H1 (cell line): ENCODE measurements at regions not wholly inside any gene's neighbourhood (a gene's known extent, or its start where the extent isn't known, plus 50 kb on each side); places are given as distances from the start of the nearest gene placed in this dataset.

ENCODE experiments used
- CTCF ChIA-PET: fragments of 300-600 bp; sonication (Branson Sonifier 250); formaldehyde crosslinking; loops from one replicate; lab custom pipeline; 2021; ENCODE audit not compliant: partially characterized antibody; lab: Charles Lee
- POLR2A ChIA-PET: fragments of 300-600 bp; sonication (Branson Sonifier 250); formaldehyde crosslinking; loops from one replicate; lab custom pipeline; 2021; ENCODE audit warnings: inconsistent platforms; ENCODE audit not compliant: partially characterized antibody; lab: Charles Lee
- DNase-seq, 2 experiments: peaks; one replicate each; pipeline versions ENCODE4 v3.0.0 to v3.0.0-alpha.2; 2010 to 2022; ENCODE audit warnings: low spot score in 2 of 2, low read depth in 1 of 2, mixed read lengths in 1 of 2
- FAIRE-seq: peaks from 2 replicates; lab custom pipeline; 2011; peaks lifted over from hg19 to GRCh38; lab: Jason Lieb, UNC
- H2AFZ ChIP-seq: 2 replicates; pipeline ENCODE4 v1.8.1; 2012; ENCODE audit warnings: low read length, inconsistent platforms
- H2AK5ac ChIP-seq: 2 replicates; pipeline ENCODE4 v1.6.1; 2013; ENCODE audit warnings: low read depth, low read length
- H2BK120ac ChIP-seq: replicated peaks from 2 replicates; pipeline ENCODE3; 2013; ENCODE audit warnings: low read depth, low read length, inconsistent platforms
- H2BK12ac ChIP-seq: 2 replicates; pipeline ENCODE4 v1.6.1; 2013; ENCODE audit warnings: low read depth, low read length
- H2BK15ac ChIP-seq: 2 replicates; pipeline ENCODE4 v1.6.1; 2013; ENCODE audit warnings: low read length
- H2BK20ac ChIP-seq: 2 replicates; pipeline ENCODE4 v1.6.1; 2013; ENCODE audit warnings: low read length
- H2BK5ac ChIP-seq: 2 replicates; pipeline ENCODE4 v1.6.1; 2013; ENCODE audit warnings: low read depth, low read length
- H3K14ac ChIP-seq: 2 replicates; pipeline ENCODE4 v1.6.1; 2013; ENCODE audit warnings: inconsistent platforms; ENCODE audit not compliant: insufficient read length
- H3K18ac ChIP-seq: 2 replicates; pipeline ENCODE4 v1.6.1; 2013; ENCODE audit warnings: low read length; ENCODE audit errors: extremely low read depth
- H3K23ac ChIP-seq: 2 replicates; pipeline ENCODE4 v1.6.1; 2013; ENCODE audit warnings: inconsistent platforms; ENCODE audit not compliant: insufficient read length
- H3K23me2 ChIP-seq: 2 replicates; pipeline ENCODE4 v1.6.1; 2013; ENCODE audit warnings: low read depth, low read length
- H3K27ac ChIP-seq: 2 replicates; pipeline ENCODE4 v1.6.1; 2011; ENCODE audit warnings: low read depth, low read length, inconsistent platforms
- H3K27me3 ChIP-seq, 4 experiments: replicated peaks in 1 of 4; 1 replicate in 1 of 4; 2 replicates in 3 of 4; pipeline versions ENCODE4 v1.6.1 to v1.8.1; 2011 to 2013; ENCODE audit warnings: low read length in 3 of 4, mild to moderate bottlenecking in 3 of 4, inconsistent platforms in 2 of 4, mixed read lengths in 2 of 4, moderate library complexity in 1 of 4; ENCODE audit not compliant: control insufficient read depth in 3 of 4, insufficient read depth in 3 of 4; ENCODE audit errors: extremely low read depth in 1 of 4
- H3K36me3 ChIP-seq, 4 experiments: 2 replicates each; pipeline versions ENCODE4 v1.6.1 to v1.8.1; 2011 to 2013; ENCODE audit warnings: mild to moderate bottlenecking in 4 of 4, low read length in 3 of 4, moderate library complexity in 2 of 4, control low read depth in 1 of 4, inconsistent platforms in 1 of 4; ENCODE audit not compliant: insufficient read depth in 4 of 4, control insufficient read depth in 2 of 4
- H3K4ac ChIP-seq: replicated peaks from 2 replicates; pipeline ENCODE3; 2013; ENCODE audit warnings: low read length, low read depth, mixed read lengths, inconsistent platforms; ENCODE audit not compliant: insufficient read length
- H3K4me1 ChIP-seq, 4 experiments: replicated peaks in 1 of 4; 1 replicate in 1 of 4; 2 replicates in 3 of 4; pipeline versions ENCODE4 v1.6.1 to v1.8.1; 2011 to 2013; ENCODE audit warnings: low read length in 3 of 4, inconsistent platforms in 2 of 4, mixed read lengths in 1 of 4; ENCODE audit not compliant: insufficient read depth in 4 of 4, control insufficient read depth in 3 of 4
- H3K4me2 ChIP-seq, 2 experiments: 2 replicates each; pipeline versions ENCODE4 v1.6.1 to v1.8.1; 2011 to 2013; ENCODE audit warnings: low read depth in 2 of 2, low read length in 2 of 2, control low read depth in 1 of 2, inconsistent platforms in 1 of 2, mild to moderate bottlenecking in 1 of 2; ENCODE audit not compliant: insufficient read depth in 1 of 2
- H3K4me3 ChIP-seq, 4 experiments: fragments of 200-600, 300-600 bp in 1 of 4; sonication (generic), shearing (Covaris generic), sonication (Bioruptor Twin) in 1 of 4; 2 replicates each; pipeline versions ENCODE4 v1.5.1 to v1.8.1; 2011 to 2016; ENCODE audit warnings: low read length in 4 of 4, low read depth in 3 of 4, control low read depth in 2 of 4, inconsistent platforms in 2 of 4, mild to moderate bottlenecking in 2 of 4, mixed read lengths in 1 of 4, moderate library complexity in 1 of 4; ENCODE audit not compliant: insufficient read depth in 2 of 4; ENCODE audit errors: extremely low read depth in 1 of 4
- H3K56ac ChIP-seq: replicated peaks from 2 replicates; pipeline ENCODE3; 2013; ENCODE audit warnings: low read depth, mild to moderate bottlenecking, mixed read lengths, low read length, inconsistent platforms; ENCODE audit not compliant: insufficient read length
- H3K79me1 ChIP-seq: 2 replicates; pipeline ENCODE4 v1.6.1; 2013; ENCODE audit warnings: low read depth, low read length, control low read depth
- H3K79me2 ChIP-seq, 2 experiments: 2 replicates each; pipeline versions ENCODE4 v1.6.1 to v1.8.1; 2012 to 2013; ENCODE audit warnings: low read length in 2 of 2, mild to moderate bottlenecking in 2 of 2, inconsistent platforms in 1 of 2; ENCODE audit not compliant: insufficient read depth in 2 of 2, control insufficient read depth in 1 of 2
- H3K9ac ChIP-seq, 4 experiments: replicated peaks in 1 of 4; 1 replicate in 1 of 4; 2 replicates in 3 of 4; pipeline versions ENCODE4 v1.6.1 to v1.8.1; 2011 to 2013; ENCODE audit warnings: low read depth in 3 of 4, low read length in 3 of 4, control low read depth in 2 of 4, mild to moderate bottlenecking in 2 of 4, moderate library complexity in 2 of 4, inconsistent platforms in 1 of 4; ENCODE audit errors: extremely low read depth in 1 of 4
- H3K9me3 ChIP-seq, 2 experiments: 2 replicates each; pipeline versions ENCODE4 v1.6.1 to v1.8.1; 2012 to 2013; ENCODE audit warnings: mild to moderate bottlenecking in 2 of 2, moderate library complexity in 2 of 2, control low read depth in 1 of 2, inconsistent platforms in 1 of 2, low read depth in 1 of 2, low read length in 1 of 2, mixed read lengths in 1 of 2; ENCODE audit not compliant: insufficient read depth in 2 of 2
- H4K20me1 ChIP-seq, 2 experiments: replicated peaks in 1 of 2; 2 replicates each; pipeline versions ENCODE3 to v1.8.1; 2011 to 2013; ENCODE audit warnings: inconsistent platforms in 2 of 2, low read length in 2 of 2, mild to moderate bottlenecking in 1 of 2; ENCODE audit not compliant: insufficient read depth in 2 of 2, control insufficient read depth in 1 of 2
- H4K5ac ChIP-seq: 2 replicates; pipeline ENCODE4 v1.6.1; 2013; ENCODE audit warnings: low read length, low read depth, mixed read lengths, inconsistent platforms; ENCODE audit not compliant: insufficient read length
- H4K8ac ChIP-seq: 2 replicates; pipeline ENCODE4 v1.8.0; 2013; ENCODE audit warnings: mild to moderate bottlenecking, moderate library complexity, low read length, inconsistent platforms; ENCODE audit not compliant: insufficient read depth; ENCODE audit errors: extremely low read depth
- H4K91ac ChIP-seq: replicated peaks from 2 replicates; pipeline ENCODE3; 2013; ENCODE audit warnings: low read length, mixed read lengths, inconsistent platforms; ENCODE audit not compliant: insufficient read length
- EP300 ChIP-seq, 2 experiments: IDR thresholded peaks; 1 replicate in 1 of 2; 2 replicates in 1 of 2; pipeline ENCODE4 v1.6.1; 2011 to 2012; ENCODE audit warnings: low read depth in 2 of 2, low read length in 2 of 2, mild to moderate bottlenecking in 2 of 2, borderline replicate concordance in 1 of 2, inconsistent platforms in 1 of 2, moderate library complexity in 1 of 2
- KDM4A ChIP-seq: IDR thresholded peaks from one replicate; pipeline ENCODE4 v1.7.1; 2012; ENCODE audit warnings: low read depth, mild to moderate bottlenecking, moderate library complexity, low read length, inconsistent platforms; ENCODE audit not compliant: severe bottlenecking
- TAF1 ChIP-seq: IDR thresholded peaks from 2 replicates; pipeline ENCODE4 v1.6.1; 2011; ENCODE audit warnings: mild to moderate bottlenecking, low read depth, low read length
- WGBS, 2 experiments: shearing (Covaris generic) in 1 of 2; methylation state at CpG; one replicate each; pipeline versions ENCODE4 v1.1.6 to v1.1.7; 2013 to 2015; ENCODE audit warnings: low lambda C conversion rate in 2 of 2, mixed read lengths in 2 of 2, inconsistent platforms in 1 of 2, low coverage in 1 of 2, missing lambda C conversion rate in 1 of 2; ENCODE audit not compliant: insufficient replicate concordance in 2 of 2, insufficient coverage in 1 of 2, insufficient read length in 1 of 2; ENCODE audit errors: extremely low coverage in 1 of 2, missing lambda C conversion rate in 1 of 2; 5-methylcytosine and 5-hydroxymethylcytosine counted together

DNA sequence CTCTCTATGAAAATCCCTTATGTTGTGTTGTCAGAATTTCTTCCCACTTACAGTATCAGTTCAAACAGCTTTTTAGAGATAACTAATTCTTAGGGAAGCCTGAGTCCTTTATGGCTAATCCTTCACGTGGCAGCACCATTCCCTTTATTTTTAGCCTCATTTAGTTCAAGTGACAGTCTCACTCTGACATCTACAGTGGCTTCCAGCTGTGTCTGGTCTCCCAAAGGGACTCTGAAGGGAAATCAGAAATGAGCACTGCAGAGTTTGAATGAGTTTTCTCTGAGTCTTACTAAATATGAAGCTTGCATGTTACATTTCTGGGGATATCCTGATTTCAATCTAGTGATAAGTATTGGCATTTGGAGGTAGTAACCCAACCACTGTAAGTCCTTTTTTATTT is 1104.1 kb downstream of the CDH11 start:
- H2BK5ac ChIP-seq, result no peak overlapping the region
- TF ChIP-seq EP300 (IDR thresholded peaks at IDR 0.05; ENCODE audit: borderline replicate concordance in 1 of 2, low read depth in 2 of 2, low read length in 2 of 2) (no peak), KDM4A (no peak), TAF1 (no peak)
- H3K4me1 ChIP-seq, result 0 out of 7 replicates have a peak, but pooled peaks cover 0 to 2% (median 0%) of the 10 kb centered on the region in 4 experiments
- WGBS, 2 experiments, result 78% methylated on average over 1 of the region's 1 CpG; no CpG with 5 or more reads in 1 of the 2 experiments
- H3K27ac ChIP-seq, result no peak overlapping the region
- no peak overlapping the region for H3K4me3 ChIP-seq
- H2BK20ac ChIP-seq, result no peak overlapping the region
- POLR2A ChIA-PET, result no interaction called here
- no peak overlapping the region for H3K9ac ChIP-seq
- no peaks in the 10 kb centered on the region for H3K79me1 ChIP-seq
- H4K5ac ChIP-seq, result no peak overlapping the region
- H3K23me2 ChIP-seq, result no peaks in the 10 kb centered on the region; the same call in 1 of the 2 replicates
- no peak overlapping the region for H3K14ac ChIP-seq
- no peak for FAIRE-seq
- H3K79me2 ChIP-seq, result no peaks in the 10 kb centered on the region
- H3K4me2 ChIP-seq, result no peak overlapping the region
- peaks cover 0 to 1% (median 0%) of the 10 kb centered on the region in 4 experiments; a peak in 1 of 7 replicates for H3K27me3 ChIP-seq
- H3K23ac ChIP-seq, result no peak overlapping the region
- H2BK15ac ChIP-seq, result no peak overlapping the region
- CTCF ChIA-PET, result interaction anchor here (1.2 to 1.5 kb wide), 2 partner anchors 70 to 557 kb away, joined by 3 read pairs; no protein-coding TSS in a partner anchor
- H3K9me3 ChIP-seq, result no peaks in the 10 kb centered on the region
- H4K91ac ChIP-seq, result no peak overlapping the region
- H3K36me3 ChIP-seq, result no peaks in the 10 kb centered on the region
- H2BK120ac ChIP-seq, result no peak overlapping the region
- no peaks in the 10 kb centered on the region for H4K20me1 ChIP-seq
- no peak overlapping the region for H3K56ac ChIP-seq
- no peak overlapping the region for H2AFZ ChIP-seq
- no peak for DNase-seq
- H3K4ac ChIP-seq, result no peak overlapping the region
- H2AK5ac ChIP-seq, result no peak overlapping the region
- H3K18ac ChIP-seq, result no peak overlapping the region
- H2BK12ac ChIP-seq, result no peak overlapping the region
- H4K8ac ChIP-seq, result no peak overlapping the region
